ENCODE measurements at regions not wholly inside any gene's neighbourhood (a gene's known extent, or its start where the extent isn't known, plus 50 kb on each side); places are given as distances from the start of the nearest gene placed in this dataset.

DNA sequence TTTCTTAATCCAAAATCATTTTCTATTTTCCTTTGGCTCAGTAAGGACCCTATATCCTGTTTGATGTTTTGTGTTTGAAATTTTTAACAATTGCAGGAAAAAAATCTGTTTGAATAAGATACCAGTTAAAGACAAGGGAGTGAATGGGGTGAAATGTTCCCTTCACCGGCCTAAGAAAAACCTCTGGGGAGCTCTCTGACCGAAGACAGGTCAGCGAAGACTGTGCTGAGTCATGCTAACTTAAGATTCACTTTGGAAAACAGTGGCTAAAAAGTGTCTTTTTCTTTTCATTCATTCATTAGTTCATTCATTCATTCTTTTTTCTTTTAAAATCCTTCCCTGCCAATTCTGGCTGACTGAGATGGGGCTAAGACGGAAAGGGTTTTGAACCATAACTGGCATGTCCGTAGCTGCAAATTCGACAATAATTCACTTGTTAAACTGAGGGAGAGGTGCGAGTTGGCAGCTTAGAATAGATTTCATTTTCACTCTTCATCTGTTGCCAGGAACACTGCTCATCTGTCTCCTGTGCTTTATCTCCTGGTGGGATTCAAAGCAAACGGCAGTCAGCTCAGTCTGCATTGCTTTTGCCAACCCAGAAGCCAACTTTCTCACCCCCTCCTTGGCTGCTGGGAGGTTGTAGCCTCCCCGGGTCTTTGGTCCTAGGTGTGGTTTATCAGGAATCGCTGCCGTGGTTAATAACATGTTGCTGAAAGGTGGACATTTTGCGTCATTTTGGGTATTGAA is 434.0 kb upstream of the LARGE1 start:
- no peak overlapping the region for H3K4me3 ChIP-seq (replicated peaks in 1 of 3)
- H3K27ac ChIP-seq: no peak overlapping the region
- DNase-seq: no peak
- H3K9me3 ChIP-seq: no peaks in the 10 kb centered on the region
- H3K4me1 ChIP-seq: no peaks in the 10 kb centered on the region
- TF ChIP-seq, protein P1, sequence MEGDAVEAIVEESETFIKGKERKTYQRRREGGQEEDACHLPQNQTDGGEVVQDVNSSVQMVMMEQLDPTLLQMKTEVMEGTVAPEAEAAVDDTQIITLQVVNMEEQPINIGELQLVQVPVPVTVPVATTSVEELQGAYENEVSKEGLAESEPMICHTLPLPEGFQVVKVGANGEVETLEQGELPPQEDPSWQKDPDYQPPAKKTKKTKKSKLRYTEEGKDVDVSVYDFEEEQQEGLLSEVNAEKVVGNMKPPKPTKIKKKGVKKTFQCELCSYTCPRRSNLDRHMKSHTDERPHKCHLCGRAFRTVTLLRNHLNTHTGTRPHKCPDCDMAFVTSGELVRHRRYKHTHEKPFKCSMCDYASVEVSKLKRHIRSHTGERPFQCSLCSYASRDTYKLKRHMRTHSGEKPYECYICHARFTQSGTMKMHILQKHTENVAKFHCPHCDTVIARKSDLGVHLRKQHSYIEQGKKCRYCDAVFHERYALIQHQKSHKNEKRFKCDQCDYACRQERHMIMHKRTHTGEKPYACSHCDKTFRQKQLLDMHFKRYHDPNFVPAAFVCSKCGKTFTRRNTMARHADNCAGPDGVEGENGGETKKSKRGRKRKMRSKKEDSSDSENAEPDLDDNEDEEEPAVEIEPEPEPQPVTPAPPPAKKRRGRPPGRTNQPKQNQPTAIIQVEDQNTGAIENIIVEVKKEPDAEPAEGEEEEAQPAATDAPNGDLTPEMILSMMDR (IDR thresholded peaks at IDR 0.05): no peak
- TF ChIP-seq POLR2A (IDR thresholded peaks at IDR 0.05): no peak
- no peaks in the 10 kb centered on the region for H3K36me3 ChIP-seq
- 80 to 81% methylated on average over 12 of the region's 12 CpGs for WGBS, 2 donors
- H3K27me3 ChIP-seq: no peaks in the 10 kb centered on the region
- intact Hi-C loops (cut with DNase I): no loop called here

DNA sequence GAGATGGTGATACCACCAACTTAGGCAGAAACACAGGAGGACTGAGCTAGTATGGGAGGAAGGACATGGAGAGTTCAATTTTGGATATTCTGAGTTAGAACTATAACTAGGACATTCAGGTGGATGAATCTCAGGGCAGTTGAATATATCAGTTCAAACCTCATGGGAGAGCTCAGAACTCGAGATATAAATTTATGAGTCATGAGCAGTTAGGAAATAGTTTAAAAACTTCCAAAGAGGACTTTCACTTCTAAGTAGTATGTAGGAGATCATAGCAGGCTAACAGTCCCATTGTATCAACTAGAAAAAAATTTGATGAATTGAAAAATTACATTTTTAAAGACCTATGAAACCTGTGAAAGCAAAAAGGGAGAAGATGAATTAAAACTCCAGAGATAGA is 436.2 kb upstream of the LARGE1 start:
- H3K4me3 ChIP-seq (replicated peaks in 1 of 3): no peak overlapping the region
- H3K27me3 ChIP-seq: no peaks in the 10 kb centered on the region
- no peaks in the 10 kb centered on the region for H3K36me3 ChIP-seq
- no peaks in the 10 kb centered on the region for H3K4me1 ChIP-seq
- DNase-seq: no peak
- H3K9me3 ChIP-seq: no peaks in the 10 kb centered on the region
- TF ChIP-seq POLR2A (IDR thresholded peaks at IDR 0.05): no peak
- TF ChIP-seq, protein P1 (IDR thresholded peaks at IDR 0.05): no peak
- no peak overlapping the region for H3K27ac ChIP-seq
- WGBS, 2 donors: 43 to 57% methylated on average over 1 of the region's 1 CpG
- intact Hi-C loops (cut with DNase I): no loop called here

DNA sequence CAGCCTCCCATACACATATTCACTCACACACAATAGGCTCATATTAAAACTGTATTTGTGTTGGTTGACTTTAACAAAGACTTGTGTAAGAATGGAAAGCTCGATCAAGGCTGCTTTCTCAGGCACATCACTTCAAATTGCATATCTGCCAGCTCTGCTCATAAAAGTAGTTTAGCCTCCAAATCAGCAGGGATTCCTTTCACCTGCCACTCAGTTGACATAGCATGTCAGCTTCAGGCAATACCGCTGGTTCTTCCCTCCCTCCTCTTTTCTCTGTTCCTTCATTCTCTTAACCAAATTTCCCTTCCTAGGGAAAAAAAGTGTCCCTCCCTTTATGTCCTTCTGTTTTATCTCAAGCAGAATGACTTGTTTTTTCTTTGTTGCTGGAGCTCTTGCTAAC is 450.4 kb upstream of the LARGE1 start:
- 66 to 79% methylated on average over 2 of the region's 2 CpGs for WGBS, 2 donors
- TF ChIP-seq, protein P1 (IDR thresholded peaks at IDR 0.05): no peak
- no peak for TF ChIP-seq POLR2A (IDR thresholded peaks at IDR 0.05)
- no peak overlapping the region for H3K27ac ChIP-seq
- intact Hi-C loops (cut with DNase I): no loop called here
- no peaks in the 10 kb centered on the region for H3K27me3 ChIP-seq
- no peak overlapping the region for H3K4me3 ChIP-seq (replicated peaks in 1 of 3)
- no peaks in the 10 kb centered on the region for H3K9me3 ChIP-seq
- no peak for DNase-seq
- no peaks in the 10 kb centered on the region for H3K36me3 ChIP-seq
- H3K4me1 ChIP-seq: no peaks in the 10 kb centered on the region

DNA sequence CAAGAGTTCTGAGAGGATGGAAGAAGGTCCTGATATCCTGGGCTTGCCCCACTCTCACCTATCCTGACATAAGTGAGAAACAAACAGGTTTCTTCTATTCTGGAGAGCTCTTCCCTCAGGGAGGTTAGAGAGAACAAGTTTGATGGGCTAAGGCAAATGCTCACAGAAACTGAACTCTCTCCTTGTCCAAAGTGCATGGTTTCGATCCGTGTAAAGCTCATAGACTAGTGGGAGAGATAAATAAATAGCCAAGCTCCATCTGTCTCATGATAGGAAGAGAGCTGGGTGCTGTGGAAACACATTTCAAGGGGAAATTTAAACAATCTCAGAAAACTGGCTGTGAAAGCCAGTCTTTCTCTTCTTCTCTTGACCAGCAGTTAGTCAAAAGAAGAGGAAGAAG is 459.5 kb upstream of the LARGE1 start:
- Histone ChIP-seq H3K27ac (no peak overlapping the region), H3K36me3 (no peaks in the 10 kb centered on the region), H3K27me3 (no peaks in the 10 kb centered on the region), H3K9me3 (no peaks in the 10 kb centered on the region), H3K4me3 (replicated peaks in 1 of 3) (no peak overlapping the region), H3K4me1 (no peaks in the 10 kb centered on the region)
- WGBS, 2 donors: 74 to 83% methylated on average over 2 of the region's 2 CpGs
- no peak for TF ChIP-seq POLR2A (IDR thresholded peaks at IDR 0.05)
- TF ChIP-seq, protein P1 (IDR thresholded peaks at IDR 0.05): no peak
- no peak for DNase-seq
- intact Hi-C loops (cut with DNase I): no loop called here

DNA sequence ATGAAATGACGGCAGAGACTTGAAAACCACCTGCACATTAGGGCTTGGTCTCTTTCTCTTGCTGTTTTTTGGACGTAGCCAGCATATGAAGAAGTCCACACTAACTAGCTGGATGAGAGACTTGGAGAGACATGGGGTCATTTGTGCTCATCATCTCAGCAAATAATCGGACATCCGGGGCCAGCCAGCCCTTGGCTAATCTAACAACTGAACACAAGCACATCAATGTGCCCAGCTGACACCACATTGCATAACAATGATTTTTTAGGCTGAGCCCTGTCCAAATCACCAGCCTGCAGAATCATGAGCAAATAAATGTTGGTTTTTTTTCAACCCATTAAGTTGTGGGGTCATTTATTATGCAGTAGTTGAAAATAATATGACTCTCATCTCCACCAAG is 460.3 kb upstream of the LARGE1 start:
- 85 to 89% methylated on average over 4 of the region's 4 CpGs for WGBS, 2 donors
- intact Hi-C loops (cut with DNase I): no loop called here
- Histone ChIP-seq H3K9me3 (no peaks in the 10 kb centered on the region), H3K36me3 (no peaks in the 10 kb centered on the region), H3K27ac (no peak overlapping the region), H3K27me3 (no peaks in the 10 kb centered on the region), H3K4me3 (replicated peaks in 1 of 3) (no peak overlapping the region), H3K4me1 (no peaks in the 10 kb centered on the region)
- no peak for TF ChIP-seq POLR2A (IDR thresholded peaks at IDR 0.05)
- TF ChIP-seq, protein P1 (IDR thresholded peaks at IDR 0.05): no peak
- DNase-seq: no peak

Measured in thyroid gland (tissue), 4 donors.